Naive B cell (primary cell): ENCODE measurements at regions not wholly inside any gene's neighbourhood (a gene's known extent, or its start where the extent isn't known, plus 50 kb on each side); places are given as distances from the start of the nearest gene placed in this dataset.
A peak's percentile ranks its signal among the peaks of the same experiment; 100 is the strongest.
"Not testable (repeated sequence)": the region's sequence is repeated elsewhere in the genome, so short reads cannot be mapped to it uniquely, and the experiment has no call there.

Experiments
- ATAC-seq, 2 donors: fragments of 150-1000 bp; cut with Tn5 transposase; 2 replicates each; pipeline ENCODE4 v1.10.0; 2021; ENCODE audit warnings: low read depth in 2 of 2, mild to moderate bottlenecking in 2 of 2, moderate library complexity in 2 of 2
- DNase-seq: peaks from one replicate; pipeline ENCODE4 v3.0.0; 2022
- H3K27ac Mint-ChIP-seq, 6 donors: one replicate each; pipeline ENCODE4 v1.8.0; 2020 to 2022; ENCODE audit warnings: mild to moderate bottlenecking in 6 of 6, mixed read lengths in 6 of 6, moderate library complexity in 5 of 6, inconsistent platforms in 2 of 6
- H3K27me3 Mint-ChIP-seq, 3 donors: one replicate each; pipeline ENCODE4 v1.8.0; 2021 to 2022; ENCODE audit warnings: mixed read lengths in 3 of 3, mild to moderate bottlenecking in 1 of 3
- H3K36me3 Mint-ChIP-seq, 2 donors: one replicate each; pipeline ENCODE4 v1.8.0; 2020 to 2022; ENCODE audit warnings: mixed read lengths in 2 of 2, inconsistent platforms in 1 of 2, mild to moderate bottlenecking in 1 of 2
- H3K4me1 Mint-ChIP-seq, 3 donors: one replicate each; pipeline ENCODE4 v1.8.0; 2020 to 2022; ENCODE audit warnings: mixed read lengths in 3 of 3, inconsistent platforms in 1 of 3, mild to moderate bottlenecking in 1 of 3, moderate library complexity in 1 of 3
- H3K4me3 Mint-ChIP-seq, 8 donors: one replicate each; pipeline ENCODE4 v1.8.0; 2020 to 2022; ENCODE audit warnings: mild to moderate bottlenecking in 8 of 8, mixed read lengths in 8 of 8, moderate library complexity in 8 of 8, inconsistent platforms in 2 of 8
- H3K9me3 Mint-ChIP-seq, 7 donors: one replicate each; pipeline ENCODE4 v1.8.0; 2020 to 2022; ENCODE audit warnings: mixed read lengths in 7 of 7, mild to moderate bottlenecking in 5 of 7, inconsistent platforms in 2 of 7, moderate library complexity in 1 of 7

DNA sequence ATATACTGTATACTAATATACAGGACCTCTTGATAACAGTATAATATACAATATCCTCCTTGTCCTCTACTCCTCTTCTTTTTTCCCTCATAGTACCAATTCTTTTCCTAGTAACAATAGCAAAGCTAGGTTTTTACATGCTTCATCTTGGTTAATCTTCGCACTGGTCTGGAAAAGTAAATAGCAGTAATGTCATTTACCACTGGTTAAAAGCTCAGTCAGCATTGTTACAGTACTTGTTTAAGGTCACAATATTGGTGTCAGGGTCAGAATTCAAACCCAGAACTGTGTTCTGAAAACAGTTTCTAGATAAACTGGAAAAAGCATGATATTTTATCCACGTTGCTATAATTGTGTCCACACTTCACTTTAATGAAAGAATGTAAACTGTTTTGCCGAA is 692.4 kb upstream of the CDH6 start:
- Mint-ChIP-seq H3K27me3 (no peaks in the 10 kb centered on the region), H3K4me1 (no peaks in the 10 kb centered on the region), H3K36me3 (no peaks in the 10 kb centered on the region), H3K9me3 (peaks cover 2 to 14% (median 9%) of the 10 kb centered on the region in 7 donors), H3K4me3 (no peak overlapping the region), H3K27ac (no peak overlapping the region)
- DNase-seq = no peak
- no peak for ATAC-seq

DNA sequence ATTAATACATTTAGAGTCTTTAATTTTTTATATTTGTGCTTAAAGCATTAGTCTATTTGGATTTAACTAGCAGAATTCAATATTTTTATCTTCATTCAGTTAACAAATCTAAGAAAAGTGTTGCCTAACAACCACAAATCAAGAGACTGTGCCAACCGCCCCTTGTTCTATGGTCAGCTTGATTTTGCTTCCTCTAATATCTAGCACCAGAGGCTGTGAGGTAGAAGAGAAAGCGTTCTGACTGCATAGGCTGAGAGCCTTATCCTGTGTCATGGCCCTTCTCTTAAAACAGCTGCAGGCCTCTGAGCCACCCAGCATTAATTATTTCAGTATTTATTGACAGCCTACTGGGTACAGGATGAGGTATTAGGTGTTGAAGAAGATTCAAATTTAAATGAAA is 693.0 kb upstream of the CDH6 start:
- H3K9me3 Mint-ChIP-seq = peaks cover 2 to 15% (median 9%) of the 10 kb centered on the region in 7 donors
- no peak overlapping the region for H3K4me3 Mint-ChIP-seq

DNA sequence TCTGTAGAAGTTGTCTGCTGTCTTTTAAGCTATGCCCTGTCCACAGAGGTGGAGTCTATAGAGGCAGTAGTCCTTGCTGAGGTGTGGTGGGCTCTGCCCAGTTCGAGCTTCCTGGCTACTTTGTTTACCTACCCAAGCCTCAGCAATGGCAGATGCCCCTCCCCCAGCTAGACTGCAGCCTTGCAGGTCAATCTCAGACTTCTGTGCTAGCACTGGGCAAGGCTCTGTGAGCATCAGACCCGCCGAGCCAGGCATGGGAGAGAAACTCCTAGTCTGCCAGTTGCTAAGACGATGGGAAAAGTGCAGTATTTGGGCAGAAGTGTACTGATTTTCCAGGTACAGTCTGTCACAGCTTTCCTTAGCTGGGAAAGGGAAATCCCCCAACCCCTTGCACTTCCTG is 694.1 kb upstream of the CDH6 start:
- no peak overlapping the region for H3K4me3 Mint-ChIP-seq
- no peaks in the 10 kb centered on the region for H3K4me1 Mint-ChIP-seq
- no peaks in the 10 kb centered on the region for H3K27me3 Mint-ChIP-seq
- DNase-seq (no peak), ATAC-seq (no peak)
- H3K9me3 Mint-ChIP-seq = peaks cover 2 to 15% (median 10%) of the 10 kb centered on the region in 7 donors
- H3K27ac Mint-ChIP-seq = no peak overlapping the region
- no peaks in the 10 kb centered on the region for H3K36me3 Mint-ChIP-seq

More for the DNA sequence above, 693.0 kb upstream of the CDH6 start:
- ATAC-seq = no peak
- Mint-ChIP-seq H3K4me1 (no peaks in the 10 kb centered on the region), H3K27ac (no peak overlapping the region), H3K36me3 (no peaks in the 10 kb centered on the region), H3K27me3 (no peaks in the 10 kb centered on the region)
- no peak for DNase-seq

DNA sequence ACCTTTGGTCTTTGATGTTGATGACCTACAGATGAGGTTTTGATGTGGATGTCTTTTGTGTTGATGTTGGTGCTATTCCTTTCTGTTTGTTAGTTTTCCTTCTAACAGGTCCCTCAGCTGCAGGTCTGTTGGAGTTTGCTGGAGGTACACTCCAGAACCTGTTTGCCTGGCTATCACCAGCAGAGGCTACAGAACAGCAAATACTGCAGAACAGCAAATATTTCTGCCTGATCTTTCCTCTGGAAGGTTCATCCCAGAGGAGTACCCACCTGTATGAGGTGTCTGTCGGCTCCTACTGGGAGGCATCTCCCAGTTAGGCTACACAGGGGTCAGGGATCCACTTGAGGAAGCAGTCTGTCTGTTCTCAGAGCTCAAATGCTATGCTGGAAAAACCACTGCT is 694.5 kb upstream of the CDH6 start:
- peaks cover 2 to 15% (median 10%) of the 10 kb centered on the region in 7 donors for H3K9me3 Mint-ChIP-seq

DNA sequence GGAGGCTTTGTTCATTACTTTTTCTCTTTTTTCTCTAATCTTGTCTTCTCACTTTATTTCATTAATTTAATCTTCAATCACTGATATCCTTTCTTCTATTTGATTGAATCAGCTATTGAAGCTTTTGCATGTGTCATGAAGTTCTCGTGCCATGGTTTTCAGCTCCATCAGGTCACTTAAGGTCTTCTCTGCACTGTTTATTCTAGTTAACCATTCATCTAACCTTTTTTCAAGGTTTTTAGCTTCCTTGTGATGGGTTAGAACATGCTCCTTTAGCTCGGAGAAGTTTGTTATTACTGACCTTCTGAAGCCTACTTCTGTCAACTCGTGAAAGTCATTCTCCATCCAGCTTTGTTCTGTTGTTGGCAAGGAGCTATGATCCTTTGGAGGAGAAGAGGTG is 695.0 kb upstream of the CDH6 start:
- ATAC-seq, DNase-seq, H3K36me3 Mint-ChIP-seq, H3K27me3 Mint-ChIP-seq, H3K4me1 Mint-ChIP-seq, H3K27ac Mint-ChIP-seq, H3K4me3 Mint-ChIP-seq: not testable (repeated sequence)
- peaks cover 2 to 15% (median 10%) of the 10 kb centered on the region in 7 donors for H3K9me3 Mint-ChIP-seq

More for the DNA sequence above, 694.5 kb upstream of the CDH6 start:
- no peaks in the 10 kb centered on the region for H3K4me1 Mint-ChIP-seq
- ATAC-seq (no peak), DNase-seq (no peak)
- H3K27ac Mint-ChIP-seq = peak overlapping the region in 1 of 6 donors; percentile 76
- no peaks in the 10 kb centered on the region for H3K27me3 Mint-ChIP-seq
- H3K36me3 Mint-ChIP-seq = no peaks in the 10 kb centered on the region
- no peak overlapping the region for H3K4me3 Mint-ChIP-seq

GRCh38 chr5:30494113-30494512 is 699.4 kb upstream of the CDH6 start:
- ATAC-seq, DNase-seq: not testable (repeated sequence)
- peaks cover 2 to 16% (median 8%) of the 10 kb centered on the region in 7 donors for H3K9me3 Mint-ChIP-seq

GRCh38 chr5:30479104-30479503 is 714.4 kb upstream of the CDH6 start:
- ATAC-seq (no peak), DNase-seq (no peak)
- Mint-ChIP-seq H3K9me3 (peaks cover 11 to 33% (median 22%) of the 10 kb centered on the region in 7 donors), H3K27ac (no peak overlapping the region), H3K36me3 (no peaks in the 10 kb centered on the region), H3K4me3 (no peak overlapping the region), H3K4me1 (no peaks in the 10 kb centered on the region), H3K27me3 (no peaks in the 10 kb centered on the region)

More at GRCh38 chr5:30494113-30494512, 699.4 kb upstream of the CDH6 start:
- H3K4me1 Mint-ChIP-seq, H3K4me3 Mint-ChIP-seq, H3K27me3 Mint-ChIP-seq, H3K36me3 Mint-ChIP-seq, H3K27ac Mint-ChIP-seq: not testable (repeated sequence)

DNA sequence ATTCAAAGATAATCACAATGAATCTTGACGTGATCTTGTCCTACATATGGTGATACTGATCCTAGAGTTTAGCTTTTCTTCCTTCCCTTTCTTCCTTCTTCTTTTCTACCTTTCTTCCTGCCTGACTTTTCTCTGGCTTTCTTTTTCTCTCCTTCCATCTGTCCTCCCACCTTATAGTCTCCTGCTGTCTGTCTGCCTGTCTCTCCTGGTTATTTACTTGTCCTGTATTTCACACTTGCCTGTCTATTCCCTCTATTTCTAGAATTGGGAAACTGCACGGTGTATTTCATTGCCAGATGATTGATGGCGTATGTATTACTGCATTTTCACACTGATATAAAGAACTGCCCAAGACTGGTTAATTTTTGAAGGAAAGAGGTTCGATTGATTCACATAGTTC is 718.1 kb upstream of the CDH6 start:
- Mint-ChIP-seq H3K4me1 (no peaks in the 10 kb centered on the region), H3K4me3 (no peak overlapping the region), H3K27ac (no peak overlapping the region), H3K9me3 (peaks cover 9 to 26% (median 16%) of the 10 kb centered on the region in 7 donors), H3K36me3 (no peaks in the 10 kb centered on the region), H3K27me3 (no peaks in the 10 kb centered on the region)
- ATAC-seq (no peak), DNase-seq (no peak)

DNA sequence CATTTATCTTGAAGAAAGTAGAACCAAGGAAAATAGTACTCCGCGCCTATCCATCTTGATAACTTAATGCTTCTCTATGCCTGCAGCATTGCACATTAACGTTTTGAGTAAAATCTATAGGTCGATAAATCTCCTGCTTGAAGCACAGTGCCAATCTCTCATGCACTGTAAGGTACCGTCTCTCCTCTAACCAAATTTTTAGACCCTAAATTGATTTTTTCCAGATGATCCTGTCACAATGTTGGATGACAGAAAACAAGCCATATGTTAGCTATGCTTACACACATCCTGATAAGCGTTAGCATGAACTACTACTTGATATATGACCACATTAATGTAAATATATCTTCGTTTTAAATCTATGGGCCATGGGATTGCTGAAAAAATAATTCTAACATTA is 723.8 kb upstream of the CDH6 start:
- ATAC-seq (no peak), DNase-seq (no peak)
- H3K27me3 Mint-ChIP-seq = no peaks in the 10 kb centered on the region
- no peak overlapping the region for H3K4me3 Mint-ChIP-seq
- H3K4me1 Mint-ChIP-seq = no peaks in the 10 kb centered on the region
- H3K27ac Mint-ChIP-seq = no peak overlapping the region
- peaks cover 6 to 13% (median 12%) of the 10 kb centered on the region in 7 donors for H3K9me3 Mint-ChIP-seq
- H3K36me3 Mint-ChIP-seq = no peaks in the 10 kb centered on the region

DNA sequence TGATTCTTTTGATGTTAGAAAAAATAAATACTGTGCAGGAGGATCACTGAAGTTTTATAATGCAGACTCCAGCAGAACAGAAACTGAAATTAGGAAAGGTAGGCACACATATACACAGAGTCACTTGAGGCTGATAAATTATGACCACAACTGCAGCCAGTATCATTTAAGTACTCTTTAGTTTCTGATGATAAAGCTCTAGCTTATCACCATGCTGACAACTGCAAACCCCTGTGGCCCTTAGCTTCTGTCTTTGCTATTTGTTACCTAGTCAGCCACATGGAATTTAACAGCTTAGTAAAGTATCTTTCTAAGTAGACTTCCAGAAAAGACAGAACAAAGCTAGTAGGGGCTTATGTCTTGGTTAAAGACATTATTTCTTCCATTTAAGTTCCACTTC is 734.8 kb upstream of the CDH6 start:
- ATAC-seq = no peak
- no peaks in the 10 kb centered on the region for H3K27me3 Mint-ChIP-seq
- peaks cover 0 to 21% (median 6%) of the 10 kb centered on the region in 7 donors for H3K9me3 Mint-ChIP-seq
- H3K27ac Mint-ChIP-seq = no peak overlapping the region
- no peaks in the 10 kb centered on the region for H3K36me3 Mint-ChIP-seq
- H3K4me3 Mint-ChIP-seq = no peak overlapping the region
- H3K4me1 Mint-ChIP-seq = no peaks in the 10 kb centered on the region
- DNase-seq = no peak

- H3K9me3 Mint-ChIP-seq = peaks cover 0 to 21% (median 8%) of the 10 kb centered on the region in 7 donors
- not testable (repeated sequence) for H3K27me3 Mint-ChIP-seq, DNase-seq, H3K36me3 Mint-ChIP-seq, H3K27ac Mint-ChIP-seq, ATAC-seq, H3K4me1 Mint-ChIP-seq, H3K4me3 Mint-ChIP-seq
These were observed 738.0 kb upstream of the CDH6 start for GRCh38 chr5:30455484-30455883.

- Mint-ChIP-seq H3K27ac (no peak overlapping the region), H3K4me1 (no peaks in the 10 kb centered on the region), H3K9me3 (peaks cover 0 to 21% (median 8%) of the 10 kb centered on the region in 7 donors), H3K27me3 (no peaks in the 10 kb centered on the region), H3K36me3 (no peaks in the 10 kb centered on the region), H3K4me3 (no peak overlapping the region)
- ATAC-seq = no peak
- no peak for DNase-seq
These were observed 740.3 kb upstream of the CDH6 start for GRCh38 chr5:30453168-30453567.

GRCh38 chr5:30450153-30450552 is 743.3 kb upstream of the CDH6 start:
- Mint-ChIP-seq H3K27me3 (no peaks in the 10 kb centered on the region), H3K36me3 (no peaks in the 10 kb centered on the region), H3K4me3 (no peak overlapping the region), H3K4me1 (no peaks in the 10 kb centered on the region), H3K27ac (no peak overlapping the region), H3K9me3 (peaks cover 5 to 11% (median 7%) of the 10 kb centered on the region in 7 donors)
- ATAC-seq = no peak
- DNase-seq = no peak

DNA sequence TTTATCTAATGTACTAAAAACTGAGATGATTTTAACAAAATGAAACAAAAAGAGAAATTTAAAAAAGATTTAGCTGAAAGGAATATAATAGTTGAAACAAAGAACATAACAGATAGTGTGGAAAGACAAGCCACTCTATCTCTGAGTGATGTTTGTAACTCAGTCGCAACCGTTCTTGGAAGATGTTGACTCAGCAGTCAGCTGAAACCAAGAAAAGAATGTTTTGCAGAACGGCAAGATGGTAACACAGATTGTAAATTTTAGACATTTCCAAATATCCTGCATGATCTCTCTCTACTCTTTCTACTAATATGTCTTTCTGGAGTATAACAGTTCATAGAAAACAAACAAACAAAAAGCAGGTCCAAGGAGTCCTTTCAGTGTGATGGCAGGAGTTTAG is 746.1 kb upstream of the CDH6 start:
- no peak overlapping the region for H3K4me3 Mint-ChIP-seq
- H3K9me3 Mint-ChIP-seq = peaks cover 6 to 17% (median 7%) of the 10 kb centered on the region in 7 donors
- H3K36me3 Mint-ChIP-seq = no peaks in the 10 kb centered on the region
- no peaks in the 10 kb centered on the region for H3K27me3 Mint-ChIP-seq
- H3K27ac Mint-ChIP-seq = peak overlapping the region in 1 of 6 donors; percentile 27
- no peak for ATAC-seq
- no peak for DNase-seq
- no peaks in the 10 kb centered on the region for H3K4me1 Mint-ChIP-seq

GRCh38 chr5:30446456-30446855 is 747.0 kb upstream of the CDH6 start:
- Mint-ChIP-seq H3K4me3 (no peak overlapping the region), H3K36me3 (no peaks in the 10 kb centered on the region), H3K27ac (no peak overlapping the region), H3K4me1 (no peaks in the 10 kb centered on the region), H3K9me3 (peaks cover 6 to 18% (median 8%) of the 10 kb centered on the region in 7 donors), H3K27me3 (no peaks in the 10 kb centered on the region)
- DNase-seq = no peak
- no peak for ATAC-seq
